K562 (cell line): ENCODE measurements at regions not wholly inside any gene's neighbourhood (a gene's known extent, or its start where the extent isn't known, plus 50 kb on each side); places are given as distances from the start of the nearest gene placed in this dataset.

ENCODE experiments used
- ATAC-seq: fragments of 200-7000 bp; cut with Tn5 transposase; 3 replicates; pipeline ENCODE4 v1.9.1; 2020; ENCODE audit warnings: moderate library complexity
- BruUV-seq: library from RNA; stranded (reverse); fragments of 400-500 nt; replicated peaks from 2 replicates; lab custom pipeline; 2021; lab: Mats Ljungman, UMichigan
- CTCF ChIA-PET: fragments of 300-600 bp; formaldehyde crosslinking; extraction: SDS; loops from one replicate; lab custom pipeline; 2021; ENCODE audit warnings: low intra/inter-chr PET ratio; lab: Yijun Ruan, JAX
- POLR2A ChIA-PET: fragments of 300-600, 350-650 bp; sonication (Branson Sonifier 250); formaldehyde crosslinking; extraction: SDS; loops from one replicate; lab custom pipeline; 2021; ENCODE audit warnings: antibody characterized with exemption, inconsistent platforms; lab: Yijun Ruan, JAX
- DNase-seq, 4 experiments: peaks; one replicate each; pipeline versions ENCODE4 v3.0.0 to v3.0.0-alpha.2; 2011 to 2018; ENCODE audit warnings: low spot score in 3 of 4, mixed read lengths in 3 of 4; ENCODE audit errors: extremely low read depth in 1 of 4
- FAIRE-seq: peaks from 2 replicates; lab custom pipeline; 2011; peaks lifted over from hg19 to GRCh38; lab: Jason Lieb, UNC
- H2AFZ ChIP-seq: 2 replicates; pipeline ENCODE4 v1.6.0; 2011; ENCODE audit warnings: low read depth, low read length, control low read depth, inconsistent platforms
- H3K27ac ChIP-seq: fragments of 200-600 bp; 3 replicates; pipeline ENCODE4 v1.8.0; 2011; ENCODE audit warnings: low read depth, mild to moderate bottlenecking, control low read depth, inconsistent platforms, low read length, moderate library complexity, mixed read lengths; ENCODE audit errors: extremely low read depth
- H3K27me3 ChIP-seq, 2 experiments: fragments of 300-600 bp in 1 of 2; 2 replicates in 1 of 2; 3 replicates in 1 of 2; pipeline versions ENCODE4 v1.6.0 to v1.8.0; 2011; ENCODE audit warnings: inconsistent platforms in 2 of 2, low read length in 2 of 2, mild to moderate bottlenecking in 1 of 2, mixed read lengths in 1 of 2, moderate library complexity in 1 of 2; ENCODE audit not compliant: control insufficient read depth in 2 of 2, insufficient read depth in 2 of 2
- H3K36me3 ChIP-seq: fragments of 300-600 bp; 3 replicates; pipeline ENCODE4 v1.8.0; 2011; ENCODE audit warnings: mild to moderate bottlenecking, low read length, inconsistent platforms; ENCODE audit not compliant: control insufficient read depth, insufficient read depth
- H3K4me1 ChIP-seq, 2 experiments: fragments of 200-600 bp in 1 of 2; replicated peaks in 1 of 2; 2 replicates in 1 of 2; 3 replicates in 1 of 2; pipeline versions ENCODE4 v1.5.1 to v1.8.0; 2011; ENCODE audit warnings: inconsistent platforms in 2 of 2, low read length in 2 of 2, mild to moderate bottlenecking in 1 of 2, mixed read lengths in 1 of 2, moderate library complexity in 1 of 2; ENCODE audit not compliant: control insufficient read depth in 2 of 2, insufficient read depth in 2 of 2
- H3K4me2 ChIP-seq: 2 replicates; pipeline ENCODE4 v1.6.1; 2011; ENCODE audit warnings: low read length, control low read depth, inconsistent platforms, mixed read lengths; ENCODE audit not compliant: insufficient read depth
- H3K4me3 ChIP-seq: fragments of 200-600 bp; sonication (generic), shearing (Covaris generic); 2 replicates; pipeline ENCODE4 v1.5.1; 2016; ENCODE audit warnings: control low read depth, inconsistent platforms
- H3K79me2 ChIP-seq: fragments of 200-600 bp; 3 replicates; pipeline ENCODE4 v1.8.0; 2011; ENCODE audit warnings: low read length, inconsistent platforms; ENCODE audit not compliant: control insufficient read depth, insufficient read depth
- H3K9ac ChIP-seq, 2 experiments: 2 replicates each; pipeline versions ENCODE4 v1.6.0 to v1.6.1; 2011; ENCODE audit warnings: low read depth in 2 of 2, low read length in 2 of 2, control low read depth in 1 of 2, inconsistent platforms in 1 of 2, mild to moderate bottlenecking in 1 of 2, mixed read lengths in 1 of 2; ENCODE audit not compliant: insufficient read depth in 1 of 2
- H3K9me1 ChIP-seq: one replicate; pipeline ENCODE4 v1.6.0; 2011; ENCODE audit warnings: inconsistent platforms, mild to moderate bottlenecking, low read length, moderate library complexity; ENCODE audit not compliant: control insufficient read depth, insufficient read depth
- H3K9me3 ChIP-seq: replicated peaks from 2 replicates; pipeline ENCODE4 v1.5.1; 2011; ENCODE audit warnings: low read depth, low read length, inconsistent platforms; ENCODE audit not compliant: control insufficient read depth, insufficient read depth
- H4K20me1 ChIP-seq: replicated peaks from 2 replicates; pipeline ENCODE4 v1.6.1; 2011; ENCODE audit warnings: low read length, inconsistent platforms, mixed read lengths; ENCODE audit not compliant: control insufficient read depth, insufficient read depth
- BRCA1 ChIP-seq, 2 experiments: fragments of 450-650 bp in 1 of 2; sonication (generic) in 1 of 2; formaldehyde crosslinking in 1 of 2; IDR thresholded peaks; 2 replicates each; pipeline versions ENCODE4 v1.5.0 to v1.6.1; 2017 to 2020; ENCODE audit warnings: mild to moderate bottlenecking in 1 of 2, missing genetic modification reagents in 1 of 2
- FOXA3 ChIP-seq, 2 experiments: fragments of 450-650 bp in 1 of 2; sonication (generic) in 1 of 2; formaldehyde crosslinking; IDR thresholded peaks in 1 of 2; conservative IDR thresholded peaks in 1 of 2; 2 replicates each; pipeline versions ENCODE4 v1.4.0 to v1.8.0; 2020 to 2022; ENCODE audit warnings: mild to moderate bottlenecking in 2 of 2, missing genetic modification reagents in 1 of 2
- HIVEP1 ChIP-seq: fragments of 250-450 bp; sonication (Bioruptor Pico); IDR thresholded peaks from 2 replicates; pipeline ENCODE4 v1.4.0; 2020; ENCODE audit warnings: mild to moderate bottlenecking
- RBM39 ChIP-seq: fragments of 200-400 bp; formaldehyde crosslinking; optimal IDR thresholded peaks from 2 replicates; pipeline ENCODE3; 2018; ENCODE audit warnings: low read depth, low read length
- SREBF1 ChIP-seq: fragments of 150-350 bp; IDR thresholded peaks from 2 replicates; pipeline ENCODE4 v1.6.1; 2014; ENCODE audit warnings: antibody characterized with exemption, low read depth, low read length, borderline replicate concordance
- SRSF7 ChIP-seq: fragments of 200-400 bp; formaldehyde crosslinking; optimal IDR thresholded peaks from 2 replicates; pipeline ENCODE3; 2017; ENCODE audit warnings: mild to moderate bottlenecking, low read depth, low read length
- YY1 ChIP-seq, 3 experiments: IDR thresholded peaks; 2 replicates each; pipeline ENCODE4 v1.6.1; 2011; ENCODE audit warnings: low read length in 2 of 3, mild to moderate bottlenecking in 2 of 3, moderate library complexity in 2 of 3, borderline replicate concordance in 1 of 3, control low read depth in 1 of 3, low read depth in 1 of 3; ENCODE audit not compliant: insufficient read depth in 3 of 3, insufficient replicate concordance in 2 of 3, control insufficient read depth in 1 of 3, insufficient read length in 1 of 3; ENCODE audit errors: extremely low read depth in 1 of 3
- ZNF436 ChIP-seq: fragments of 250-450, 450-650 bp; sonication (Bioruptor Pico); formaldehyde crosslinking; IDR thresholded peaks from 2 replicates; pipeline ENCODE4 v1.7.0; 2020; ENCODE audit warnings: mild to moderate bottlenecking
- ZNF696 ChIP-seq: fragments of 250-450 bp; sonication (Bioruptor Pico); conservative IDR thresholded peaks from 2 replicates; pipeline ENCODE4 v1.4.0; 2020; ENCODE audit warnings: mild to moderate bottlenecking, moderate library complexity
- ZNF76 ChIP-seq: fragments of 250-450 bp; sonication (Bioruptor Pico); IDR thresholded peaks from 2 replicates; pipeline ENCODE4 v1.4.0; 2020; ENCODE audit warnings: mild to moderate bottlenecking, moderate library complexity, borderline replicate concordance
- WGBS: fragments of 100-300 bp; shearing (Covaris generic); methylation state at CpG from one replicate; pipeline ENCODE4 v1.1.6; 2016; ENCODE audit warnings: low coverage, mixed read lengths; ENCODE audit not compliant: insufficient coverage; ENCODE audit errors: missing lambda C conversion rate; 5-methylcytosine and 5-hydroxymethylcytosine counted together
- in situ Hi-C: fragments of 300-500 bp; cut with MboI; formaldehyde crosslinking; loops from 4 replicates; pipeline ENCODE4 v1.15.0; 2018; ENCODE audit warnings: inconsistent platforms, mixed read lengths
- intact Hi-C: fragments of 100-400 bp; cut with micrococcal nuclease; formaldehyde crosslinking; loops from 2 replicates; pipeline ENCODE4 v1.14.2; 2022
- TF ChIP-seq, protein P1 (sequence below): fragments of 250-450 bp; sonication (Bioruptor Pico); IDR thresholded peaks from 2 replicates; pipeline ENCODE4 v1.5.1; 2021; ENCODE audit warnings: mild to moderate bottlenecking
- TF ChIP-seq, protein P2 (sequence below): fragments of 450-650 bp; formaldehyde crosslinking; IDR thresholded peaks from 2 replicates; pipeline ENCODE4 v1.4.0; 2020; ENCODE audit warnings: mild to moderate bottlenecking, moderate library complexity
- TF ChIP-seq, protein P3 (sequence below): sonication (generic); formaldehyde crosslinking; IDR thresholded peaks from 2 replicates; pipeline ENCODE4 v1.8.1; 2023; ENCODE audit warnings: mild to moderate bottlenecking, missing genetic modification reagents, moderate library complexity
- TF ChIP-seq, protein P4 (sequence below): fragments of 450-650 bp; conservative IDR thresholded peaks from 2 replicates; pipeline ENCODE4 v1.6.1; 2016; ENCODE audit warnings: missing genetic modification characterization, low read depth, mild to moderate bottlenecking, control low read depth, missing compliant biosample characterization

DNA sequence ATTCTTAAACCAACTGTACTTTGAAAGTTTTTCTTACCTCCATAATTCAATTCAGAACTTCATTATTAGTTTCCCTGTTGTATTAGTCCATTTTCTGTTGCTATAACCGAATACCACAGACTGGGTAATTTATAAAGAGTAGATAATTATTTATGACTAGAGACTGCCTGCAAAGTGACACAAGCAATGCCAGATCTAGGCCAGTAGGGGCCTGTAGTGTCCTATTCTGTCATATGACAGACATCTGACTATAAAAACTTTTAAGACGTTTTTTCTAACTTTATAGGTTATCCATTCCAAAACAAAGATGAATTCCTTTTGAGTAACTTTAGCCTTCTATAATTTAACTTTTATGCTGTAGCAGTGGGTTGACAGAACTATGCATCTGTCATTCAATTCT, 2783.8 kb downstream of the PCDH9 start:
- no TSS peak for BruUV-seq
- DNase-seq, result no peak
- no peaks in the 10 kb centered on the region for H3K27me3 ChIP-seq
- no peaks in the 10 kb centered on the region for H3K4me1 ChIP-seq
- no peak overlapping the region for H3K9ac ChIP-seq
- H3K79me2 ChIP-seq, result no peaks in the 10 kb centered on the region
- no peak overlapping the region for H2AFZ ChIP-seq
- H3K4me2 ChIP-seq, result no peak overlapping the region
- no peak overlapping the region for H3K27ac ChIP-seq
- no peak for FAIRE-seq
- 0% methylated on average over 2 of the region's 2 CpGs for WGBS
- in situ Hi-C loops, result no loop called here
- intact Hi-C loops, result no loop called here
- TF ChIP-seq ZNF436 (CRISPR knock-in tag), result no peak
- no peak for TF ChIP-seq FOXA3 (CRISPR knock-in tag; conservative IDR thresholded peaks at IDR 0.05 in 1 of 2, IDR thresholded peaks at IDR 0.05 in 1 of 2)
- TF ChIP-seq, protein P1, sequence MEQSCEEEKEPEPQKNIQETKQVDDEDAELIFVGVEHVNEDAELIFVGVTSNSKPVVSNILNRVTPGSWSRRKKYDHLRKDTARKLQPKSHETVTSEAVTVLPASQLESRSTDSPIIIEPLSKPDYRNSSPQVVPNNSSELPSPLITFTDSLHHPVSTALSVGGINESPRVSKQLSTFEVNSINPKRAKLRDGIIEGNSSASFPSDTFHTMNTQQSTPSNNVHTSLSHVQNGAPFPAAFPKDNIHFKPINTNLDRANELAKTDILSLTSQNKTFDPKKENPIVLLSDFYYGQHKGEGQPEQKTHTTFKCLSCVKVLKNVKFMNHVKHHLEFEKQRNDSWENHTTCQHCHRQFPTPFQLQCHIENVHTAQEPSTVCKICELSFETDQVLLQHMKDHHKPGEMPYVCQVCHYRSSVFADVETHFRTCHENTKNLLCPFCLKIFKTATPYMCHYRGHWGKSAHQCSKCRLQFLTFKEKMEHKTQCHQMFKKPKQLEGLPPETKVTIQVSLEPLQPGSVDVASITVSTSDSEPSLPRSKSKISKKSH, result no peak
- no peak for TF ChIP-seq SREBF1
- no peak for TF ChIP-seq HIVEP1 (CRISPR knock-in tag)
- no peak for TF ChIP-seq ZNF696
- TF ChIP-seq SRSF7, result no peak
- TF ChIP-seq RBM39, result no peak
- no peak for TF ChIP-seq BRCA1 (IDR thresholded peaks at IDR 0.05)
- TF ChIP-seq BRCA1 (CRISPR knock-in tag; IDR thresholded peaks at IDR 0.05), result no peak
- TF ChIP-seq ZNF76, result no peak
- TF ChIP-seq, protein P2, sequence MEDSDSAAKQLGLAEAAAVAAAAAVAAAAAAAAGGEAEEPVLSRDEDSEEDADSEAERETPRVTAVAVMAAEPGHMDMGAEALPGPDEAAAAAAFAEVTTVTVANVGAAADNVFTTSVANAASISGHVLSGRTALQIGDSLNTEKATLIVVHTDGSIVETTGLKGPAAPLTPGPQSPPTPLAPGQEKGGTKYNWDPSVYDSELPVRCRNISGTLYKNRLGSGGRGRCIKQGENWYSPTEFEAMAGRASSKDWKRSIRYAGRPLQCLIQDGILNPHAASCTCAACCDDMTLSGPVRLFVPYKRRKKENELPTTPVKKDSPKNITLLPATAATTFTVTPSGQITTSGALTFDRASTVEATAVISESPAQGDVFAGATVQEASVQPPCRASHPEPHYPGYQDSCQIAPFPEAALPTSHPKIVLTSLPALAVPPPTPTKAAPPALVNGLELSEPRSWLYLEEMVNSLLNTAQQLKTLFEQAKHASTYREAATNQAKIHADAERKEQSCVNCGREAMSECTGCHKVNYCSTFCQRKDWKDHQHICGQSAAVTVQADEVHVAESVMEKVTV (CRISPR knock-in tag), result no peak
- TF ChIP-seq, protein P3, sequence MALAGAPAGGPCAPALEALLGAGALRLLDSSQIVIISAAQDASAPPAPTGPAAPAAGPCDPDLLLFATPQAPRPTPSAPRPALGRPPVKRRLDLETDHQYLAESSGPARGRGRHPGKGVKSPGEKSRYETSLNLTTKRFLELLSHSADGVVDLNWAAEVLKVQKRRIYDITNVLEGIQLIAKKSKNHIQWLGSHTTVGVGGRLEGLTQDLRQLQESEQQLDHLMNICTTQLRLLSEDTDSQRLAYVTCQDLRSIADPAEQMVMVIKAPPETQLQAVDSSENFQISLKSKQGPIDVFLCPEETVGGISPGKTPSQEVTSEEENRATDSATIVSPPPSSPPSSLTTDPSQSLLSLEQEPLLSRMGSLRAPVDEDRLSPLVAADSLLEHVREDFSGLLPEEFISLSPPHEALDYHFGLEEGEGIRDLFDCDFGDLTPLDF (CRISPR knock-in tag), result no peak
- no peak for TF ChIP-seq YY1 (IDR thresholded peaks at IDR 0.05; ENCODE audit: borderline replicate concordance in 1 of 3, control insufficient read depth in 1 of 3, extremely low read depth in 1 of 3, insufficient read depth in 3 of 3, insufficient read length in 1 of 3, insufficient replicate concordance in 2 of 3, low read depth in 1 of 3, low read length in 2 of 3)
- TF ChIP-seq, protein P4, sequence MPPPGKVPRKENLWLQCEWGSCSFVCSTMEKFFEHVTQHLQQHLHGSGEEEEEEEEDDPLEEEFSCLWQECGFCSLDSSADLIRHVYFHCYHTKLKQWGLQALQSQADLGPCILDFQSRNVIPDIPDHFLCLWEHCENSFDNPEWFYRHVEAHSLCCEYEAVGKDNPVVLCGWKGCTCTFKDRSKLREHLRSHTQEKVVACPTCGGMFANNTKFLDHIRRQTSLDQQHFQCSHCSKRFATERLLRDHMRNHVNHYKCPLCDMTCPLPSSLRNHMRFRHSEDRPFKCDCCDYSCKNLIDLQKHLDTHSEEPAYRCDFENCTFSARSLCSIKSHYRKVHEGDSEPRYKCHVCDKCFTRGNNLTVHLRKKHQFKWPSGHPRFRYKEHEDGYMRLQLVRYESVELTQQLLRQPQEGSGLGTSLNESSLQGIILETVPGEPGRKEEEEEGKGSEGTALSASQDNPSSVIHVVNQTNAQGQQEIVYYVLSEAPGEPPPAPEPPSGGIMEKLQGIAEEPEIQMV, result no peak
- TF ChIP-seq, all 486 proteins: peak for 0
- Histone ChIP-seq H4K20me1 (no peaks in the 10 kb centered on the region), H3K9me3 (no peaks in the 10 kb centered on the region), H3K4me3 (no peak overlapping the region), H3K36me3 (no peaks in the 10 kb centered on the region), H3K9me1 (no peaks in the 10 kb centered on the region)
- ChIA-PET CTCF (no interaction called here), POLR2A (no interaction called here)
- no peak for ATAC-seq
